ENCODE measurements at regions not wholly inside any gene's neighbourhood (a gene's known extent, or its start where the extent isn't known, plus 50 kb on each side); places are given as distances from the start of the nearest gene placed in this dataset.

GRCh38 chr6:45803071-45803470 lies 212.6 kb downstream of the CLIC5 start:
- no peak for DNase-seq (ENCODE audit: low spot score in 2 of 2)
- Histone ChIP-seq H3K9me3 (peaks cover 0 to 8% of the 10 kb centered on the region in 2 donors), H3K4me3 (no peak overlapping the region), H3K27me3 (no peaks in the 10 kb centered on the region), H3K36me3 (no peaks in the 10 kb centered on the region), H3K4me1 (no peaks in the 10 kb centered on the region), H3K27ac (no peak overlapping the region)
- intact Hi-C loops (cut with DNase I; ENCODE audit: low total_unique reads): no loop called here
- TF ChIP-seq POLR2AphosphoS5 (IDR thresholded peaks at IDR 0.05) (no peak), CTCF (IDR thresholded peaks at IDR 0.05) (no peak), POLR2A (IDR thresholded peaks at IDR 0.05) (no peak)

DNA sequence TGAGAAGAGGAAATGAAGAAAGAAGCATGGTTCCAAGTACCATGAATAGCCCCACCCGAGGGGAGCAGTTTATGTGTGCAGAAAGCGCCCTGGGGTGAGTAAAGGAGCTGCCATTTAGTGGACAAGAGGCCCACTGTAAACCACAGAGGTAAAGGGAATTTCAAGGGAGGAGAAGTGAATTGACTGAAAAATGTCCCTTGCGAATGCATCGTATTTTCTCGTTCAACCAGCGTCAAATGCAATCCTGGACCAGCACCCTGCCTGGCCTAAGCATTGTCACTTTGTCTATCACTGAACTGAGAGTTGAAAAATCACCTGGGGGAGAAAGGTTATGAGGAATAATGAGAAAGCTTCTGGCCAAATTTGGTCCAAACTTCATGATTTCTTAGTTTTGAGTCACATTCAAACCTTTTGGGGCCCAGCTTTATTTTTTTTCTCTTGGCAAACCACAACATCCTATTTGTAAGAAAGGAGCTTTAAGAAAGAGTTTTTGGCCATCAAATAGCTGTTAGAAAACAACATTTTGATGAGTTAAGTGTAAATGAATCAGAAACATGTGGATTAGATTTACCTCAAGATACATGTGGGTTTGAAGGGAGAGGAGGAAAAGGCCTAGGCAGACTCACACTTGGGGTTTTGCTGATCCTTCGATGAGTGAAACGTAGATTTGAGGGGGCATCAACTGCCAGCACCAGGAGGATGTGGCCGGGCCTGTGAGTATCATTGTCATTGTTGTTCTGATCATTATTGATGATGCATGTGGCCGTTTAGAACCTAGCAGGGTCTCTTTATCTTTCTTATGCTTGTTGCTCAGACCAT lies 214.0 kb downstream of the CLIC5 start:
- Histone ChIP-seq H3K27me3 (no peaks in the 10 kb centered on the region), H3K4me1 (no peaks in the 10 kb centered on the region), H3K4me3 (no peak overlapping the region), H3K9me3 (peaks cover 0 to 8% of the 10 kb centered on the region in 2 donors), H3K27ac (peak overlapping the region in 1 of 2 donors; percentile 58), H3K36me3 (no peaks in the 10 kb centered on the region)
- DNase-seq (ENCODE audit: low spot score in 2 of 2): no peak
- TF ChIP-seq POLR2AphosphoS5 (IDR thresholded peaks at IDR 0.05) (no peak), POLR2A (IDR thresholded peaks at IDR 0.05) (no peak), CTCF (IDR thresholded peaks at IDR 0.05) (no peak)
- intact Hi-C loops (cut with DNase I; ENCODE audit: low total_unique reads): no loop called here

DNA sequence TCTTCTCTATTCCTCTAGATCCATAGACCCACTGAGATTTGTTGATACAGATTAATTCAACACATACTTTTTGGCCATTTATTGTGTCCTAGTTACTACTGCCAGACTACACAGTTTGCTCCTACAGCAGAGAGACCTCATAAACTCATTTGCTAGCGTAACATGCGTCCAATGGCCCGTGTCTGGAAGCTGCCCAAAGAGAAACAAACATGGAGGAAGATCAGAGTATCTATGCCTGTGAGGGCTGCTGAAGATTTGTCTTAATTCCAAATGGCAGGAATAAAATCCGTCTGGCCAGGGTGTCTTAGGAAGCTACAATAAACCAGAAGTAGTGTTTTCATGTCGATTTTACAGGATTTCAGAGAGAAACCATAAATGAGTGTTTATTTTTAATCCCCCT lies 214.7 kb downstream of the CLIC5 start:
- H3K4me3 ChIP-seq: no peak overlapping the region
- H3K9me3 ChIP-seq: peaks cover 0 to 5% of the 10 kb centered on the region in 2 donors
- H3K4me1 ChIP-seq: no peaks in the 10 kb centered on the region
- TF ChIP-seq POLR2AphosphoS5 (IDR thresholded peaks at IDR 0.05) (no peak), CTCF (IDR thresholded peaks at IDR 0.05) (no peak), POLR2A (IDR thresholded peaks at IDR 0.05) (no peak)
- intact Hi-C loops (cut with DNase I; ENCODE audit: low total_unique reads): no loop called here
- H3K27ac ChIP-seq: no peak overlapping the region
- DNase-seq (ENCODE audit: low spot score in 2 of 2): no peak
- no peaks in the 10 kb centered on the region for H3K36me3 ChIP-seq
- no peaks in the 10 kb centered on the region for H3K27me3 ChIP-seq

GRCh38 chr6:45795678-45796077 lies 220.0 kb downstream of the CLIC5 start:
- intact Hi-C loops (cut with DNase I; ENCODE audit: low total_unique reads): no loop called here
- no peak for TF ChIP-seq CTCF (IDR thresholded peaks at IDR 0.05)
- TF ChIP-seq POLR2AphosphoS5 (IDR thresholded peaks at IDR 0.05): no peak
- no peak for TF ChIP-seq POLR2A (IDR thresholded peaks at IDR 0.05)

DNA sequence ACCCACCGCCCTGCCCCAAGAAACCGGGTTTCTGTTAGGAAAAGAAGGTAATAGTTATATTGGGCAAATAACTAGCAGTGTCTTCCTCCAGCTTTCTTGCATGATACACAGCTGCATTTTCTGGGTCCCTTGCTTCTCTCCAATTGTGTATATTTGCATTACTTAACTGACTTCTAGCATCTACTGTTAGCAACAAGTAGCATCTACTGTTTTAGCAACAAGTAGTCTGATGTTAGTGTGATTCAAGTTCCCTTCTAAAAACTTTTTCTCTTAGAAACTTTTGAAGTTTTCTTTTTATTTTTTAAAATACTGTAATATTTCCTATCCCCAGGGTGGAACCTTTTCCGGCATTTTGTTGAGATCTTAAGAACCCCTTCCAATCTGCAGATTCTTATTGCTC lies 221.2 kb downstream of the CLIC5 start:
- Histone ChIP-seq H3K36me3 (no peaks in the 10 kb centered on the region), H3K4me1 (no peaks in the 10 kb centered on the region), H3K9me3 (no peaks in the 10 kb centered on the region), H3K27ac (no peak overlapping the region), H3K4me3 (no peak overlapping the region), H3K27me3 (no peaks in the 10 kb centered on the region)
- TF ChIP-seq POLR2AphosphoS5 (IDR thresholded peaks at IDR 0.05) (no peak), POLR2A (IDR thresholded peaks at IDR 0.05) (no peak), CTCF (IDR thresholded peaks at IDR 0.05) (no peak)
- intact Hi-C loops (cut with DNase I; ENCODE audit: low total_unique reads): no loop called here
- no peak for DNase-seq (ENCODE audit: low spot score in 2 of 2)

More at GRCh38 chr6:45795678-45796077, 220.0 kb downstream of the CLIC5 start:
- DNase-seq (ENCODE audit: low spot score in 2 of 2): no peak
- no peaks in the 10 kb centered on the region for H3K4me1 ChIP-seq
- no peaks in the 10 kb centered on the region for H3K9me3 ChIP-seq
- no peaks in the 10 kb centered on the region for H3K36me3 ChIP-seq
- H3K27me3 ChIP-seq: no peaks in the 10 kb centered on the region
- H3K27ac ChIP-seq: no peak overlapping the region
- H3K4me3 ChIP-seq: no peak overlapping the region
